HG03571 (cell line): ENCODE measurements at regions not wholly inside any gene's neighbourhood (a gene's known extent, or its start where the extent isn't known, plus 50 kb on each side); places are given as distances from the start of the nearest gene placed in this dataset.

Experiments
- ATAC-seq: cut with Tn5 transposase; IDR thresholded peaks from one replicate; pipeline ENCODE4 v1.9.1; 2021; ENCODE audit not compliant: unreplicated experiment

DNA sequence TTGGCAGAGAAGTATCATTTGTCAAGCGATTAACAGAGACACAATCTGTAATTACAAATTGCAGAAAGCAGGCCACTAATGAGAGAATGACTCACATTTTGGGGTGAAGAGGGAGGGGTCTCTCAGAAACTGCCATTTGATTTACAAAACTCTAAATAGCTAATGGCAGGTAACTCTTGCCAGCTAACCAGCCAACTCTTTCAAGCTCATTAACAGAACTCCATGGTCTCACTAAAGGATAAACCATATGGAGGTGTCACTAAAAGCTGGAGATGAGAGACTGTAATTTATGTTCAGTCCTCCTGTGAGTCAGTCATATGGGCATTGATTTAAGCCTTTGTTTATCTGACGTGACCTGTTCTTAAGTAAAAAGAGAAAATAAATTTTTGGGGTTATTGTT, 336.4 kb downstream of the FOXG1 start:
- no peak for ATAC-seq

DNA sequence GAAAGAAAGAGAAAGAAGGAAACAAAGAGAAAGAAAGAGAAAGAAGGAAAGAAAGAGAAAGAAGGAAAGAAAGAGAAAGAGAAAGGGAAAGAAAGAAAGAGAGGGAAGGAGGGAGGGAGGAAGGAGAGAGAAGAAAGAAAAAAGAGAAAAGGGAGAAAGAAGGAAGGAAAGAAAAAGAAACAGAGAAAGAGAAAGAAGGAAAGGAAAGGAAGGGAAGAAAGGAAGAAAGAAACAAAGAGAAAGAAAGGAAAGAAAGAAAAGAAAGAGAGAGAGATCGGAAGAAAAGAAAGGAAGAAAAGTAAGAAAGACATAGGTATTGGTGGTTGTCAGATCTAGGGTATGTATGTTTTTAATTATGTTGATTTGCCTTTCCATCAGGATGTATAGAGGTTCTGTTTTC, 342.3 kb downstream of the FOXG1 start:
- ATAC-seq: no peak

DNA sequence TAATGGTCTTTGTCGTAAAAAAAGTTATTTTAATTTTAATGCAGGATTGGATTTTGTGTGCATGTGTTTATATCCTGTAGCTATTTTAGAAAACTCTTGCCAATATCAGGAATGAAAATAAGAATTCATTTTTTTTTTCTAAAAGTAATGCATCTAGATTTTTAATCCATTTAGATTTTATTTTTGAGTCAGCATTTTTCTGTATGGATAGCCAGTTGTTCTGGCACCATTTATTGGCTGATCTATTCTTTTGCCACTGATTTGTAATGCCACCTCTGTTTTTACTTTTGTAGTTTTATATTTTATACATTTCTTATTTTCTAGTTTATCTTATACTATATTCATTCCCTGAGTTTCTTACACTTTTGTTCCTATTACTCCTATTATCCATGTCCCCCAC, 343.0 kb downstream of the FOXG1 start:
- ATAC-seq: no peak

DNA sequence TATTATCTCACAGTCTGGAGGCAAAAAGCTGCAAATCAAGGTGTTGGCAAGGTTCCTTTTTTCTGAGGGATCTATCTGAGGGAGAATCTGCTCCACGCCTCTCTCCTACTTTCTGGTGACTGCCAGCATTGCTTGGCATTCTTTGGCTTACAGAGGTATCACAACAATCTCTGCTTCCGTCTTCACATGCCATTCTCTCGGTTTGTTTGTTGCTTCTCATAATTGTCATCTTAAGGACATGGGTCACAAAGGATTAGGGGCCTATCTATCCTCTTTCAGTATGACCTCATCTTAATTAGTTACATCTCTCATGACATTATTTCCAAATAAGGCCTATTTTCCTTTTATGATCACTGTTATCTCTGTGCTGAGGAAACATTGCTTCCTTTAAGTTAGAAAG, 345.0 kb downstream of the FOXG1 start:
- no peak for ATAC-seq

DNA sequence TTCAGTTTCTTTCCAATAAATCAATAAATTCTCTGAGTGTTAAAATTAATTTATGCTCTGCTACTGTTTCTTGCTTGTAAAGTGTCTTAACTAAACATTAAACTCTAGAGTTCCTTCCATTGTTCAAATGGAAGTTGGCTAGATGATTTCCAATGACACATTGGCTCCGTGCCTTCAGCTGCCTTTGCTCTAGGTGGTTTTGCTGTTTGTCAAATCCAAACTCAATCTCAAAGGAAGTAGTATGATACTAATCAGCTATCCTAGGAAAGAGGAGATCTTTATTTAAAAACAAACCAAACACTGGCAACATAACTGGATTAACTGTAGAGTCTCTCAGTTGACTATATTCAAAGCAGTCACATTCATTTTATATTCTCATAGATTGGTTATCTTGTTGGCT, 356.4 kb downstream of the FOXG1 start:
- no peak for ATAC-seq

DNA sequence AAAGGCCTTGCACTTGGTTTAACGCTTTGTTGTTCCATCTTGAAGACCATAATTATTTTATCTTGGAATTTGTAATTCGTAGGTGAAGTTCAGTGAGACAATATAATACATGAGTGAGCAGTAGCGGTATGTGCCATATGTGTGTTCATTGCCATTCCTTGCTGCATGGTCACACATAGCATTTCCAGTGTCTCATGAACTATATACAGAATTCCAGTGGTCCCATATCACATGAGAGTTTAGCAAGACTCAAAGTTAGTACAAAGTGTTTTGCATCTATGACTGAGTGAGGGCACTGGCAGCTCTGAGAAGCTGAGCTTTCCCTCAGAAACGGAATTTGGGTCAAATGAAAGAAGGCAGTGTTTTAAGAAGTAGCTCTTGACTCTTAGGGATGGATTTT, 359.8 kb downstream of the FOXG1 start:
- no peak for ATAC-seq

DNA sequence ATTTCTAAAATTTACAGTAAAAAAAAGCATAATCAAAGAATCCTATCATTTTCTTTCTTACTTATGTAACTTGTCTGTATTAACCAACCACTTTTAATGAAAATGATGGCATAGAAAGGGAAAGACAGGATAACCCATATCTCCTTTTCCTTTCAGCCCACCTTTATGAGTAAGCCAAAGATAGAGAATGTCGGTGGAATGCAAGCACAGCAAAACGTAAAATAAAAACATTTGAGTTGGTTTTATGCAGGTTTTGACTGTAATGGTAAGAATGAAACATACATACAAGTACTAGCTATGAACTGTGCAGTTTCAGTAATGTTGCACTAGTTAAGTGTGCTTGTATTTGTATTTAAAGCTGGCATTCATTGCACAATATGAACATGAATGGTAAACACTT, 360.3 kb downstream of the FOXG1 start:
- ATAC-seq: no peak

DNA sequence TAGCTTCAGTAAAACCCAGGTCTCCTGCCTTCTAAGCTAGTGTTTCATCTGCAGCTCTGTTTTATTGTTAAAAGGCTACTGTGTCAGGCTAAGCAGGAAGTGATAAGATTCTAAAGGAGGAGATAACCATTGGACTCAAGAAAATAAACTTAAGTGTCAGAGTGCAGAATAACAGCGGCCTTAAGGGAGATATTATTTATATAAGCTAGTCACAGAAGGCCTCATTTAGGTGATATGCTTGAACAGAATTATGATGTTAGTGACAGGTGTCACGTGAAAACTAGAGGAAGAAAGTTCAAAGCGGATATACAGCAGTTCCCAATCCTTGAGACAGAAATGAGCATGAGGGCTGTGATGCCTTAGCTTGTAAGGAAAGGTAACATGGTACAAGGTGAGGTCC, 373.4 kb downstream of the FOXG1 start:
- ATAC-seq: no peak

DNA sequence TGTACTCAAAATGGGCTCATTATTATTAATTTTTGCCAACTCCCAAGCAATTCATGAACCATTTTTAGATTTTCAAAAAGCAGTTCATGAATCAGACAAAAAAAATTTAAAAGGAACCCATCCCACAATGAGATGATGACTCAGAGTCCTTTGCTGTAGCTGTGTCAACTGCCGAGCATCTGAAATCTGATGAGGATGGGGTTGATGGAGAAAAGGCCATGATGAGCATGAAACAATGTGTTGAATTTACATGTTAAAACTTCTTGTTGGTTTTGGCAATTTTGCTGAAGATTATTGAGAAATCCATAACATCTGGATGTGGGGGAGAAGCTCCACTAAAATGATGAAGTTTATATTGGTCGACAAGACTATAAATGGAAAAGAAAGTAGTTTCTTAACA, 378.0 kb downstream of the FOXG1 start:
- no peak for ATAC-seq

DNA sequence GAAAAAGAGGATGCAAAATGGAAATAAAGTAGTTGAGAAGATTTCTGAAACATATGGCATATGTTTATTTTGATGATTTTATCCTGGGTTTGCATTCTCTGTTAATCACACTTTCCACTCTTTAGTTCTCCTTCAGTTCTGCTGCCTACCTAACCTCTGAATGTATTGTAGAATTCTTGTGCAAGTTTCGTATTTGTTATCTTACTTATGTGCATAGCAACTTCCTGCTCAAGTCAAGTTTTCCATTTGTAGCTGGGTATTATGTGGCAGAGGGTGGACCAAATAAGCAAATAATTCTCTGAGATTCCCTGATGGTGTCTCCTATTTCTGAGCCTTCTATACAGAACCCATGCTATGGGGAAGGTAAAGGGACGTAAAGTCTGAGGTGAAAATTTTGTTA, 381.6 kb downstream of the FOXG1 start:
- no peak for ATAC-seq

DNA sequence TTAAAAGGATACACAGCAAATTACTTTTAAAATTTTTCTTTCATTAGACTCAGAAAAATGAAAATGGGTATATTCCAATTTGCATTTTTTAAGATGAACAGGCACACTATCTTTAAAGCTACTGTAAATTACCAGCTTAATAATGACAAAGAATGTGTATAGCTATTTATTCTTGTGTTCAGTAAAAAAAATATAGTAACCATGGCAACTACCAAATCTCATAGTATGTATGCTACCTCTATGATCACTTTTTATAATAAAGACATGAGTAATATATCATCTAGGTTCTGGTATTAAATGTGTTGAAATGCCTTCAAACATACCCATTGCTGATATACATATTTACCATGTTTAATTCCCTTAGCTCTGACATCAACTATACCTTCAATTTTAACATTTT, 383.2 kb downstream of the FOXG1 start:
- ATAC-seq: no peak

DNA sequence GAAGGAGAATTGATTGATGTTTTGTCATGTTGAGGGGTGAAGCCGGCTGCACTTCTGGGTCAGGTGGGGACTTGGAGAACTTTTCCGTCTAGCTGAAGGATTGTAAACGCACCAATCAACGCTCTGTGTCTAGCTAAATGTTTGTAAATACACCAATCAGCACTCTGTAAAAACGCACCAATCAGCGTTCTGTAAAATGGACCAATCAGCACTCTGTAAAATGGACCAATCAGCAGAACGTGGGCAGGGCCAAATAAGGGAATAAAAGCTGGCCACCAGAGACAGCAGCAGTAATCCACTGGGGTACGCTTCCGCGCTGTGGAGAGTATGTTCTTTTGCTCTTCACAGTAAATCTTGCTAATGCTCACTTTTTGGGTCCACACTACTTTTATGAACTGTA, 384.1 kb downstream of the FOXG1 start:
- no peak for ATAC-seq

DNA sequence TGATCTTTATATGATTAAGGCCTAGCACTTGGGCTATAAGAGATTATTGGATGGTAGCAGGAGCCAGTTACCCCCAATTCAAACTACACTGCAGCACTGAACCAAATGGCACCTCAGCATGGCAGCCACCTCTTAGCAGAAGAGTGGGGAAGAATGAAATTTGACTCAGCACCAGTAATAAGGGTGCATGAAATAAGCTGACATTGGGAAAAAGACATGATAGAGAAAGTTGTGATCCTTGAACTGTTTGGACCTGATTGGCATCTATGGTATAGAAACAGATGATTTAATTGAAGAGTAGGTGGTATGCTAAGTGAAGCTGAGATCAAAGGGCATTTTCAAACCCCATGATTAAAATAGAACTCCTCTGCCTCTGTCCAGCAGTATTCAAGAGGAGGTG, 389.5 kb downstream of the FOXG1 start:
- ATAC-seq: no peak

DNA sequence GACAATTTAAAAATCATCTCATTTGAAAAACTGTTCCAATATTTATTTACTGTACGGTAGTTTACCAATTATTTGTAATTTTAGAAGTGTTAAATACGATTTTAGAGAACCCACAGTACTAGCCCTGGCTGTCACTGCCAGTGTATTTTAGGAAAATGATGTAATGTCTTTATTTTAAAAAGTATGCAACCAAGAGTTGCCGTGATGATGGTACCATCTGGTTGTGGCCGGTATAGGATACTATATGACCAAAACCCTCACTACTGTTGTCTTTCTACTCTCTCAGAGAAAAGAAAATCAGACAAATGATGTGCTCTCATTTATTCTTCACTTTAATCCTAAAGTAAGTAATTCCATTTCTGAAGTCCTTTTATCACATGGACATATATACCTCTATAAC, 395.0 kb downstream of the FOXG1 start:
- no peak for ATAC-seq

DNA sequence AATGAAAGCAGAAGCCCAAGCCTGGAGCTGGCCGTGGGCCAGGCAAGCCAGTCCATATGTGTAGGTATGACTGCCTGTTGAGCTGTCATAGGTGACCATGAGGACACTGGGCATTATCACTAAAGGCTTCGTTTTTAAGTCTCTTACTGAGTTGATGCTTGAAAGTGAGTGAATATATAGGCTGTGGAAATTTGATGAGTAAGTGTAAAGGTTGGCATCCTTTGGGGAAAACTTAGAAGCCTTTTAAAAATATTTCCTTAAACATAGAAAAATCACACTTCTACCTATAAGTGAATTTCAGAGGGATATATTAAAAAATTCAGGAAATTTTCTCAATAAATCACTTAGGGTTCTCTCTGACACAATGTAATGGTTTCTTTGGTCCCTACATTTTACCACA, 396.5 kb downstream of the FOXG1 start:
- no peak for ATAC-seq

DNA sequence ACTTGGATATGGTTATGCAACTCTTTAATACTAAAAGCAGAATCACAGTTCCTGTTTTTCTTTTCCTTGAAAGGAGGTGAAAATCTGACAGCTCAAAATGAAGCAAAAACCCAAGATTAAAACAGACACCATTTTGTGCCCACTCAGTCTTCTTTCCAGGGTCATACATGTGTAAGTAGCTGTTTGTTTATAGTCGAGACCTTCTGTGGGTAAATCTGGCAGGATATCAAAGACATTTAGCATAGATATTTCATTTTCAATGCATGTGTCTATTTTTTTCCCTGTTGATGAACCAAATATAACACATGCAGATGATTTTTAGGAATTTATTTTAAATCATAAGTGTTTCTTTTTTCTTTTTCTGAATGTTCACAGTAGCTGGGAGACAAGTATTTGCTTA, 398.8 kb downstream of the FOXG1 start:
- ATAC-seq: no peak

DNA sequence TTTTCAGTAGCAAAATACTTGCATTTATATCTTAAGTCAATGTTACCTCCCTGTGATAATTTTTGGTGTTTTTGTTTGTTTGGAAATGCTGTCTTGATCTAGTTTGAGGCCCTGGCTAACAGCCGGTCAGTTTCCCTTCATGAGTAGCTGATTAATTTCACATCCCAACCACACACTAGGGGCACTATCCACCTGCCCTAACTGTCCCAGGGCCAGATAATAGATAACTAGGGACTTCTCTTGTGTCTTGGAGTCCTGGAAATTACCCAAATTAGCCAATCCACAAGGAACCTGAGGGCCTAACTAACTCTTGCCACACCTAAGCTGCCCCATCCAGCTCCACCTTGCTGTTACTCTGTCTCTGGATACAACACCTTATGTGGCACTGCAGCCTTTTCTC, 399.9 kb downstream of the FOXG1 start:
- ATAC-seq: no peak

DNA sequence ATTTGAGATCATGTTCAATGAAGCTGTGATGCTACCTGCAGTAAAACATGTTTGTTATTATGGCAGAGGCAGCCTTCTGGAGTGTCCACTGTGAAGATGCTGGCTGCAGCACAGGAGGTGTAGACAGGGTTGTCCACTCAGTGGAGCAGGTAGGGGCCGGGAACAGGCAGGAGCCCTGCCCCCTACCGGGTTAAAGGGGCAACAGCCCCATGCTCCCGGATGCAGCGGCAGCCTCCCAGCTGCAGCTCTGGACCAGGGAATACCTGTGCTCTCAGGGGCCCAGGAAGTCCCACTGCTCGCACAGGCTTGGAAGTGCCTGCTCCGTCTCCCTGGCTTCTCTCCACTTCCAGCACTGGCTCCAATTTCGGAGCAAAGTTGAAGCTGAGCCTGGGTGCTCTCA, 401.6 kb downstream of the FOXG1 start:
- no peak for ATAC-seq

DNA sequence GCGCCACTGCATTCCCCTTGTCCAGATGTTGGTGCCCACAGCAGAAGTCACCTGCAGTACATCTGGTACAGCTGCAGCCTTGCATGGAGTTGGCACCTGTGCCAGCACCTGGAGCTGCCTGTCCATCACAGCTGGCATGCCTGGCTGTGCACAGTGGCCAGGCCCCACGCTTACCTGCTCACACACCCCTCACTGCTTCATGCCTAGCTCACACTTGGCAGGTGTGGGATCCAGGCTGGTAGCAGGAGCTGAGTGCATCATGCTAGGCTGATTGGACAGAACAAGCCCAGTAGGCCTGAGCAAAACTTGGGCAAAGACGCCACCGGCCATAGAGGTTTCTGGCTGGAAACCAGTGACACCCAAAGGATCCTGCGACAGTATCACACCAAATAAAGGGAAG, 402.8 kb downstream of the FOXG1 start:
- no peak for ATAC-seq

DNA sequence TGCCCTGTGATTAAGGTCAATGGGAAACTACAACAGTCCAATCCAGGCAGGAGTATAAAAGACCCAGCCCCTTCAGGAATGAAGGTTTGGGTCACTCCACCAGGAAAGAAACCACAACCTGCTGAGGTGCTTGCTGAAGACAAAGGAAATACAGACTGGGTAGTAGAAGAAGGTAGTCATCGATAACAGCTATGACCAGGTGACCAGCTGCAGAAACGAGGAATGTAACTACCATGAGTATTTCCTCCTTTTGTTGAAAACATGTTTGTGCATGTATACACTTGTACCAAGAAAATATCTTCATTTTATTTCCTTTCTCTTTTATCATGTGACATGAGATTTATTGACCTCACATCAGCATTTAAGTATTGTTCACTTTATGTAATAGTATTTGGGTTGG, 409.1 kb downstream of the FOXG1 start:
- no peak for ATAC-seq

DNA sequence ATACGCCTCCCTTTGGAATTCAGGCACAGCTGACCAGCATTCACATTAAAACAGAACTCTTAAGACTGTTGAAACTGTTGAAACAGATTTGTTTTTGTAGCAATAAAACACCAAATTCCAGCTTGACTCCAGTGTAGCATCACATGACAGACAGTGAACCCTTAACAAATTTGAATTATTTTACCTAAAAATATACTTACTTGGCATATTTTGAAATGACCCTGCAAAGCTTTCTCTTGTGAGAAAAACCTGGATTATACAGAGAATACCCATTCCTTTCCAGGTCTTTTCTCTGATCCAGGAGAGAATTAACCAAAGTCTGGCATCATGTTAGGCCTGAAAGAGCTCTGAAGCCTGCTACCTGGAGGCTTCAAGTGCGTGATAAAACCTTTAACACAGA, 410.3 kb downstream of the FOXG1 start:
- no peak for ATAC-seq

DNA sequence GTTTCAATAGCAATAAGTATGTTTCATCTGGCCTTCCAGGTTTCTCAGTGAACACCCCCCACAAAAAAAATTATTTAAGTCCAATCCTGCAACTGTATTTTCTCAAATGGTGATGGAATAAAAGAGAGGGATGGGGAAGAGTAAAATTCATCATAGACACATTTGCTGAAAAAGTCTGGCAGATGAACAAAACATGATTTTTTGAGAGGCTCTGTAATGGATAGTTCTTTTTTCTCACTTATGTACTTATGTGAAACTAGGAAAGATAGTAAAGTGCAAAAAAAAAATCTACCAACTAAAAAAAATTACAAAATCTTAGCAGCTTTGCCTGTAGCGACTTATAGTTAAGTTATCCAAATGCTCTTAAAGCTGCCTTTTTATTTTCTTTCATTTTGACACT, 412.4 kb downstream of the FOXG1 start:
- no peak for ATAC-seq

DNA sequence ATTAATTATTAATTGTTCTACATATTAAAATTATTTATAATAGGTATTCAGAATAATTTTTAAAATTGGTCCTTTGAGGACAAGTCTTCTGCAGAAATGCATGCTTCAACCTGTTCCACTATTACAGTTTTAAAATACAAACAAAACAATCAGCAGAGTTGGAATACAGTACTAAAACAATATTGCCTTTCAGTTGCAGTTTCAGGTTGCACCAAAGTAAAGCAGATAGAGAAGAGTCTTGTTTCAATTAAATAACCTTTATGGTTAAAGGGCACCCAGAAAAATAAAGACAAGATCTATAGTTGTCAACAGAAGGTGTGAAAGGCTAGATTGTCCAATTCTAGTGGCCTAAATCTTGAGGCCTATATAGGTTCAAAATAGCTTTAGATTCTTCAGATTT, 424.5 kb downstream of the FOXG1 start:
- no peak for ATAC-seq

DNA sequence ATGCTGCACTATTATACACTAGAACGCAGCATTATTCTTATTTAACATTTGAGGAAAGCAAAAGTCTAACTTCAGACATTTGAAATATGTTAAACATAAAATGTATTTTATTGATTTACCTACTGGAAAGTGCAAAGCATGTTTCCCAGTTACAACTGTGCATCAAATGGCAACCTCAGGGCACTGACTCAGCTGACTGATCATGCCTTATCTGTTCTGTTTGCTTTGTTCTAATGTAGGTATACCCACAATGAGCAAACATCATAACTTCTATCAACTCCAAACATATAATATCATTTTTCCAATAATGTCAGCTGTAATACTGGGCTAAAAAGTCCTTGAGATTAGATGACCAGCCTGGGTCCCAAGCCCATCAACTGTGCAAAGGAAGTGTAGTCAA, 431.0 kb downstream of the FOXG1 start:
- ATAC-seq: no peak
